ENCODE measurements at regions not wholly inside any gene's neighbourhood (a gene's known extent, or its start where the extent isn't known, plus 50 kb on each side); places are given as distances from the start of the nearest gene placed in this dataset.

- Histone ChIP-seq H3K9me3 (peaks cover 0 to 8% (median 3%) of the 10 kb centered on the region in 4 donors), H3K4me3 (no peak overlapping the region), H3K36me3 (no peaks in the 10 kb centered on the region), H3K27ac (no peak overlapping the region), H3K4me1 (peaks cover 0 to 8% (median 5%) of the 10 kb centered on the region in 4 donors), H3K27me3 (no peaks in the 10 kb centered on the region)
- ATAC-seq (ENCODE audit: low FRiP score in 2 of 2) (no peak), DNase-seq (no peak)
- TF ChIP-seq CTCF (IDR thresholded peaks at IDR 0.05) (no peak), POLR2A (IDR thresholded peaks at IDR 0.05) (no peak), POLR2AphosphoS5 (IDR thresholded peaks at IDR 0.05) (no peak)
- 88 to 100% methylated on average over 1 of the region's 1 CpG for WGBS, 2 donors
Measured at GRCh38 chr4:158025131-158025530, 147.7 kb downstream of the GASK1B start.

GRCh38 chr4:158020734-158021346 lies 152.0 kb downstream of the GASK1B start:
- no peak overlapping the region for H3K27ac ChIP-seq
- no peak for DNase-seq

GRCh38 chr4:158020176-158020575 lies 152.6 kb downstream of the GASK1B start:
- H3K36me3 ChIP-seq = no peaks in the 10 kb centered on the region
- H3K27ac ChIP-seq = no peak overlapping the region
- H3K9me3 ChIP-seq = no peaks in the 10 kb centered on the region
- no peak overlapping the region for H3K4me3 ChIP-seq
- TF ChIP-seq POLR2A (IDR thresholded peaks at IDR 0.05) (no peak), EP300 (IDR thresholded peaks at IDR 0.05) (peak in 1 of 4 donors; percentile 63)
- H3K27me3 ChIP-seq = no peaks in the 10 kb centered on the region
- H3K4me1 ChIP-seq = peaks cover 0 to 8% (median 7%) of the 10 kb centered on the region in 4 donors
- peak in 1 of 2 donors; percentile 75 for ATAC-seq (ENCODE audit: low FRiP score in 2 of 2)
- DNase-seq = peak in 1 of 2 donors; percentile 77

More at GRCh38 chr4:158020734-158021346, 152.0 kb downstream of the GASK1B start:
- Histone ChIP-seq H3K27me3 (no peaks in the 10 kb centered on the region), H3K4me3 (no peak overlapping the region), H3K9me3 (no peaks in the 10 kb centered on the region), H3K4me1 (peaks cover 0 to 8% (median 7%) of the 10 kb centered on the region in 4 donors), H3K36me3 (no peaks in the 10 kb centered on the region)
- peak in 1 of 2 donors; percentile 19 for ATAC-seq (ENCODE audit: low FRiP score in 2 of 2)
- TF ChIP-seq CTCF (IDR thresholded peaks at IDR 0.05) (no peak), POLR2AphosphoS5 (IDR thresholded peaks at IDR 0.05) (no peak), POLR2A (IDR thresholded peaks at IDR 0.05) (no peak), EP300 (IDR thresholded peaks at IDR 0.05) (no peak)
- WGBS, 2 donors = 69 to 75% methylated on average over 5 of the region's 5 CpGs

GRCh38 chr4:158018831-158019230 lies 154.0 kb downstream of the GASK1B start:
- DNase-seq (no peak), ATAC-seq (ENCODE audit: low FRiP score in 2 of 2) (no peak)
- TF ChIP-seq CTCF (IDR thresholded peaks at IDR 0.05) (no peak), POLR2A (IDR thresholded peaks at IDR 0.05) (no peak), EP300 (IDR thresholded peaks at IDR 0.05) (no peak), POLR2AphosphoS5 (IDR thresholded peaks at IDR 0.05) (no peak)
- Histone ChIP-seq H3K27ac (no peak overlapping the region), H3K4me1 (peaks cover 0 to 8% (median 7%) of the 10 kb centered on the region in 4 donors), H3K36me3 (no peaks in the 10 kb centered on the region), H3K9me3 (no peaks in the 10 kb centered on the region), H3K4me3 (no peak overlapping the region), H3K27me3 (no peaks in the 10 kb centered on the region)
- WGBS, 2 donors = 74 to 91% methylated on average over 1 of the region's 1 CpG

GRCh38 chr4:158018221-158018830 lies 154.5 kb downstream of the GASK1B start:
- Histone ChIP-seq H3K4me1 (peaks cover 0 to 8% (median 7%) of the 10 kb centered on the region in 4 donors), H3K36me3 (no peaks in the 10 kb centered on the region), H3K27ac (no peak overlapping the region), H3K27me3 (no peaks in the 10 kb centered on the region), H3K9me3 (no peaks in the 10 kb centered on the region), H3K4me3 (no peak overlapping the region)
- ATAC-seq (ENCODE audit: low FRiP score in 2 of 2) (no peak), DNase-seq (no peak)
- TF ChIP-seq POLR2A (IDR thresholded peaks at IDR 0.05) = no peak
- no peak for TF ChIP-seq CTCF (IDR thresholded peaks at IDR 0.05)
- TF ChIP-seq POLR2AphosphoS5 (IDR thresholded peaks at IDR 0.05) = no peak
- TF ChIP-seq EP300 (IDR thresholded peaks at IDR 0.05) = no peak
- 71 to 82% methylated on average over 1 of the region's 1 CpG for WGBS, 2 donors

Measured in upper lobe of left lung (tissue), 6 donors.